IMR-90 (cell line): ENCODE measurements at regions not wholly inside any gene's neighbourhood (a gene's known extent, or its start where the extent isn't known, plus 50 kb on each side); places are given as distances from the start of the nearest gene placed in this dataset.

Source experiments
- MXI1 ChIP-seq: IDR thresholded peaks from 2 replicates; pipeline ENCODE4 v1.6.1; 2012; ENCODE audit warnings: low read depth, mild to moderate bottlenecking, low read length, moderate library complexity, borderline replicate concordance
- POLR2A ChIP-seq: IDR thresholded peaks from 2 replicates; pipeline ENCODE4 v1.6.1; 2012; ENCODE audit warnings: mild to moderate bottlenecking, low read depth, low read length
- RAD21 ChIP-seq: IDR thresholded peaks from 2 replicates; pipeline ENCODE4 v1.6.1; 2012; ENCODE audit warnings: low read length, improper control_type of control experiment
- RCOR1 ChIP-seq: IDR thresholded peaks from 2 replicates; pipeline ENCODE4 v1.6.1; 2012; ENCODE audit warnings: mild to moderate bottlenecking, low read length, improper control_type of control experiment; ENCODE audit not compliant: insufficient replicate concordance
- TF ChIP-seq, protein P1 (sequence below): conservative IDR thresholded peaks from 2 replicates; pipeline ENCODE4 v1.5.1; 2012; ENCODE audit warnings: mild to moderate bottlenecking, low read depth, low read length, improper control_type of control experiment
- TF ChIP-seq, protein P2 (sequence below): fragments of 150-350 bp; IDR thresholded peaks from 2 replicates; pipeline ENCODE4 v1.6.1; 2017; ENCODE audit warnings: mild to moderate bottlenecking, antibody characterized with exemption, low read length, low read depth

- TF ChIP-seq, protein P1, sequence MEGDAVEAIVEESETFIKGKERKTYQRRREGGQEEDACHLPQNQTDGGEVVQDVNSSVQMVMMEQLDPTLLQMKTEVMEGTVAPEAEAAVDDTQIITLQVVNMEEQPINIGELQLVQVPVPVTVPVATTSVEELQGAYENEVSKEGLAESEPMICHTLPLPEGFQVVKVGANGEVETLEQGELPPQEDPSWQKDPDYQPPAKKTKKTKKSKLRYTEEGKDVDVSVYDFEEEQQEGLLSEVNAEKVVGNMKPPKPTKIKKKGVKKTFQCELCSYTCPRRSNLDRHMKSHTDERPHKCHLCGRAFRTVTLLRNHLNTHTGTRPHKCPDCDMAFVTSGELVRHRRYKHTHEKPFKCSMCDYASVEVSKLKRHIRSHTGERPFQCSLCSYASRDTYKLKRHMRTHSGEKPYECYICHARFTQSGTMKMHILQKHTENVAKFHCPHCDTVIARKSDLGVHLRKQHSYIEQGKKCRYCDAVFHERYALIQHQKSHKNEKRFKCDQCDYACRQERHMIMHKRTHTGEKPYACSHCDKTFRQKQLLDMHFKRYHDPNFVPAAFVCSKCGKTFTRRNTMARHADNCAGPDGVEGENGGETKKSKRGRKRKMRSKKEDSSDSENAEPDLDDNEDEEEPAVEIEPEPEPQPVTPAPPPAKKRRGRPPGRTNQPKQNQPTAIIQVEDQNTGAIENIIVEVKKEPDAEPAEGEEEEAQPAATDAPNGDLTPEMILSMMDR: no peak
- no peak for TF ChIP-seq RCOR1
- no peak for TF ChIP-seq RAD21
- TF ChIP-seq MXI1: no peak
- TF ChIP-seq, protein P2, sequence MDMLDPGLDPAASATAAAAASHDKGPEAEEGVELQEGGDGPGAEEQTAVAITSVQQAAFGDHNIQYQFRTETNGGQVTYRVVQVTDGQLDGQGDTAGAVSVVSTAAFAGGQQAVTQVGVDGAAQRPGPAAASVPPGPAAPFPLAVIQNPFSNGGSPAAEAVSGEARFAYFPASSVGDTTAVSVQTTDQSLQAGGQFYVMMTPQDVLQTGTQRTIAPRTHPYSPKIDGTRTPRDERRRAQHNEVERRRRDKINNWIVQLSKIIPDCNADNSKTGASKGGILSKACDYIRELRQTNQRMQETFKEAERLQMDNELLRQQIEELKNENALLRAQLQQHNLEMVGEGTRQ: no peak
- TF ChIP-seq POLR2A: no peak
Observed at GRCh38 chr1:182133181-182133580, 71.7 kb upstream of the ZNF648 start.
